IMR-90 (cell line): ENCODE measurements at regions not wholly inside any gene's neighbourhood (a gene's known extent, or its start where the extent isn't known, plus 50 kb on each side); places are given as distances from the start of the nearest gene placed in this dataset.

Experiments used
- ATAC-seq: fragments of 200-7000 bp; cut with Tn5 transposase; 2 replicates; pipeline ENCODE4 v1.9.1; 2020; ENCODE audit warnings: low read depth, mild to moderate bottlenecking, moderate library complexity
- BruUV-seq: library from RNA; stranded (reverse); fragments of 400-500 nt; replicated peaks from 2 replicates; lab custom pipeline; 2021; lab: Mats Ljungman, UMichigan
- CTCF ChIA-PET: fragments of 300-600 bp; formaldehyde crosslinking; extraction: SDS; loops from one replicate; lab custom pipeline; 2021; ENCODE audit warnings: antibody characterized with exemption; lab: Yijun Ruan, JAX
- POLR2A ChIA-PET: fragments of 300-600 bp; sonication (Branson Sonifier 250); formaldehyde crosslinking; loops from one replicate; lab custom pipeline; 2022; ENCODE audit warnings: antibody characterized with exemption; ENCODE audit not compliant: unreplicated experiment; lab: Charles Lee
- DNase-seq: peaks from one replicate; pipeline ENCODE4 v3.0.0; 2013
- H2AFZ ChIP-seq: replicated peaks from 2 replicates; pipeline ENCODE3; 2013; ENCODE audit warnings: low read length, mild to moderate bottlenecking; ENCODE audit not compliant: poor library complexity
- H2AK5ac ChIP-seq: 2 replicates; pipeline ENCODE4 v1.6.1; 2013; ENCODE audit warnings: low read depth, low read length, inconsistent platforms
- H2AK9ac ChIP-seq: replicated peaks from 2 replicates; pipeline ENCODE3; 2013; ENCODE audit warnings: mild to moderate bottlenecking, low read depth, low read length, moderate library complexity; ENCODE audit not compliant: poor library complexity
- H2BK120ac ChIP-seq: 2 replicates; pipeline ENCODE4 v1.6.1; 2013; ENCODE audit warnings: low read depth, low read length, inconsistent platforms
- H2BK15ac ChIP-seq: 3 replicates; pipeline ENCODE4 v1.6.1; 2013; ENCODE audit warnings: low read depth, low read length, inconsistent platforms
- H2BK20ac ChIP-seq: 2 replicates; pipeline ENCODE4 v1.6.1; 2013; ENCODE audit warnings: low read depth, mild to moderate bottlenecking, inconsistent platforms, low read length, moderate library complexity
- H2BK5ac ChIP-seq: 2 replicates; pipeline ENCODE4 v1.6.1; 2013; ENCODE audit warnings: mild to moderate bottlenecking, low read depth, low read length, inconsistent platforms; ENCODE audit not compliant: poor library complexity, severe bottlenecking
- H3K14ac ChIP-seq: replicated peaks from 2 replicates; pipeline ENCODE4 v1.6.1; 2013; ENCODE audit warnings: low read depth, low read length, inconsistent platforms
- H3K18ac ChIP-seq: 2 replicates; pipeline ENCODE4 v1.6.1; 2013; ENCODE audit warnings: low read depth, low read length, control low read depth
- H3K23ac ChIP-seq: 2 replicates; pipeline ENCODE4 v1.6.1; 2013; ENCODE audit warnings: low read depth, low read length, inconsistent platforms
- H3K27ac ChIP-seq: 2 replicates; pipeline ENCODE4 v1.5.1; 2013; ENCODE audit warnings: mild to moderate bottlenecking, control low read depth, low read length; ENCODE audit not compliant: insufficient read depth
- H3K27me3 ChIP-seq: 2 replicates; pipeline ENCODE4 v1.6.1; 2013; ENCODE audit warnings: low read length; ENCODE audit not compliant: control insufficient read depth, insufficient read depth
- H3K36me3 ChIP-seq: 2 replicates; pipeline ENCODE4 v1.6.1; 2013; ENCODE audit warnings: low read length, mixed read lengths; ENCODE audit not compliant: control insufficient read depth, insufficient read depth
- H3K4ac ChIP-seq: 2 replicates; pipeline ENCODE4 v1.6.1; 2013; ENCODE audit warnings: low read depth, low read length, inconsistent platforms
- H3K4me1 ChIP-seq: 2 replicates; pipeline ENCODE4 v1.6.1; 2013; ENCODE audit warnings: low read length, mixed read lengths; ENCODE audit not compliant: control insufficient read depth, insufficient read depth
- H3K4me2 ChIP-seq: 2 replicates; pipeline ENCODE4 v1.6.1; 2013; ENCODE audit warnings: low read depth, mild to moderate bottlenecking, control low read depth, low read length, moderate library complexity
- H3K4me3 ChIP-seq: 2 replicates; pipeline ENCODE4 v1.5.1; 2013; ENCODE audit warnings: low read depth, mild to moderate bottlenecking, control low read depth, low read length, moderate library complexity; ENCODE audit not compliant: insufficient read depth
- H3K56ac ChIP-seq: 2 replicates; pipeline ENCODE4 v1.6.1; 2013; ENCODE audit warnings: low read length, inconsistent platforms; ENCODE audit not compliant: insufficient read depth; ENCODE audit errors: extremely low read depth
- H3K79me1 ChIP-seq, 2 experiments: 2 replicates each; pipeline ENCODE4 v1.6.1; 2013; ENCODE audit warnings: low read length in 2 of 2, inconsistent platforms in 1 of 2, low read depth in 1 of 2
- H3K9ac ChIP-seq: 2 replicates; pipeline ENCODE4 v1.6.1; 2013; ENCODE audit warnings: low read depth, low read length, control low read depth
- H3K9me1 ChIP-seq: 2 replicates; pipeline ENCODE4 v1.6.1; 2013; ENCODE audit warnings: low read length, inconsistent platforms; ENCODE audit not compliant: insufficient read depth
- H3K9me3 ChIP-seq: 2 replicates; pipeline ENCODE4 v1.6.1; 2013; ENCODE audit warnings: low read length; ENCODE audit not compliant: control insufficient read depth, insufficient read depth
- H4K20me1 ChIP-seq: 2 replicates; pipeline ENCODE4 v1.6.1; 2013; ENCODE audit warnings: low read length, inconsistent platforms; ENCODE audit not compliant: insufficient read depth
- H4K5ac ChIP-seq: 2 replicates; pipeline ENCODE4 v1.6.1; 2013; ENCODE audit warnings: mild to moderate bottlenecking, low read depth, low read length, control low read depth
- H4K8ac ChIP-seq, 2 experiments: 2 replicates each; pipeline ENCODE4 v1.6.1; 2013; ENCODE audit warnings: low read depth in 2 of 2, low read length in 2 of 2, control low read depth in 1 of 2, inconsistent platforms in 1 of 2
- H4K91ac ChIP-seq: 2 replicates; pipeline ENCODE4 v1.6.1; 2013; ENCODE audit warnings: low read depth, low read length, inconsistent platforms; ENCODE audit not compliant: insufficient read depth
- BHLHE40 ChIP-seq: fragments of 150-350 bp; IDR thresholded peaks from 2 replicates; pipeline ENCODE4 v1.6.1; 2016; ENCODE audit warnings: mild to moderate bottlenecking, low read depth, low read length
- CEBPB ChIP-seq: IDR thresholded peaks from 2 replicates; pipeline ENCODE4 v1.6.1; 2012; ENCODE audit warnings: low read depth, low read length, improper control_type of control experiment
- CHD1 ChIP-seq: IDR thresholded peaks from 2 replicates; pipeline ENCODE4 v1.6.1; 2012; ENCODE audit warnings: low read depth, low read length, improper control_type of control experiment
- CTCF ChIP-seq: conservative IDR thresholded peaks from 2 replicates; pipeline ENCODE4 v1.5.1; 2012; ENCODE audit warnings: mild to moderate bottlenecking, low read depth, low read length, improper control_type of control experiment
- ELK1 ChIP-seq: fragments of 150-350 bp; IDR thresholded peaks from 2 replicates; pipeline ENCODE4 v1.6.1; 2016; ENCODE audit warnings: low read depth, mild to moderate bottlenecking, low read length, moderate library complexity, borderline replicate concordance
- FOS ChIP-seq: fragments of 150-350 bp; IDR thresholded peaks from 2 replicates; pipeline ENCODE4 v1.6.1; 2016; ENCODE audit warnings: low read depth, low read length
- MAFK ChIP-seq: IDR thresholded peaks from 2 replicates; pipeline ENCODE4 v1.6.1; 2012; ENCODE audit warnings: low read depth, low read length, improper control_type of control experiment
- MAZ ChIP-seq: IDR thresholded peaks from 2 replicates; pipeline ENCODE4 v1.6.1; 2012; ENCODE audit warnings: low read depth, mild to moderate bottlenecking, low read length, improper control_type of control experiment, moderate library complexity, borderline replicate concordance
- MXI1 ChIP-seq: IDR thresholded peaks from 2 replicates; pipeline ENCODE4 v1.6.1; 2012; ENCODE audit warnings: low read depth, mild to moderate bottlenecking, low read length, moderate library complexity, borderline replicate concordance
- NFE2L2 ChIP-seq: fragments of 150-350 bp; IDR thresholded peaks from 2 replicates; pipeline ENCODE4 v1.6.1; 2016; ENCODE audit warnings: low read depth, mild to moderate bottlenecking, low read length
- POLR2A ChIP-seq: IDR thresholded peaks from 2 replicates; pipeline ENCODE4 v1.6.1; 2012; ENCODE audit warnings: mild to moderate bottlenecking, low read depth, low read length
- RAD21 ChIP-seq: IDR thresholded peaks from 2 replicates; pipeline ENCODE4 v1.6.1; 2012; ENCODE audit warnings: low read length, improper control_type of control experiment
- RCOR1 ChIP-seq: IDR thresholded peaks from 2 replicates; pipeline ENCODE4 v1.6.1; 2012; ENCODE audit warnings: mild to moderate bottlenecking, low read length, improper control_type of control experiment; ENCODE audit not compliant: insufficient replicate concordance
- RFX5 ChIP-seq: IDR thresholded peaks from 2 replicates; pipeline ENCODE4 v1.8.0; 2012; ENCODE audit warnings: low read depth, mild to moderate bottlenecking, low read length, moderate library complexity
- SMC3 ChIP-seq: fragments of 150-350 bp; IDR thresholded peaks from 2 replicates; pipeline ENCODE4 v1.6.1; 2016; ENCODE audit warnings: low read depth, mild to moderate bottlenecking, antibody characterized with exemption, low read length, moderate library complexity
- USF2 ChIP-seq: fragments of 150-350 bp; IDR thresholded peaks from 2 replicates; pipeline ENCODE4 v1.6.1; 2017; ENCODE audit warnings: mild to moderate bottlenecking, antibody characterized with exemption, low read length, low read depth
- dilution Hi-C: fragments of 300-500 bp; cut with HindIII; formaldehyde crosslinking; loops from one replicate; pipeline ENCODE4 v1.14.3; 2018; ENCODE audit warnings: low sequenced_read_pairs; ENCODE audit not compliant: unreplicated experiment
- in situ Hi-C: fragments of 300-500 bp; cut with MboI; formaldehyde crosslinking; loops from 3 replicates; pipeline ENCODE4 v1.14.3; 2019; ENCODE audit warnings: low sequenced_read_pairs, inconsistent platforms, mixed read lengths
- intact Hi-C: fragments of 100-400 bp; cut with micrococcal nuclease; formaldehyde crosslinking; loops from 2 replicates; pipeline ENCODE4 v1.10.0; 2022

- no peak overlapping the region for H2AFZ ChIP-seq
- CTCF ChIA-PET: no interaction called here
- H2AK9ac ChIP-seq: no peak overlapping the region
- no peaks in the 10 kb centered on the region for H3K4me1 ChIP-seq
- no peak overlapping the region for H3K9ac ChIP-seq
- H3K79me1 ChIP-seq: no peaks in the 10 kb centered on the region
- no peaks in the 10 kb centered on the region for H3K9me1 ChIP-seq
- H3K18ac ChIP-seq: no peak overlapping the region
- TF ChIP-seq CHD1 (no peak), RFX5 (no peak), MAZ (no peak), BHLHE40 (no peak), CEBPB (no peak), POLR2A (no peak), MXI1 (no peak), SMC3 (no peak), RCOR1 (no peak), ELK1 (no peak), USF2 (no peak), FOS (no peak), MAFK (no peak), CTCF (no peak), NFE2L2 (no peak), RAD21 (no peak)
- H3K27ac ChIP-seq: no peak overlapping the region
- H4K91ac ChIP-seq: no peak overlapping the region
- H2BK5ac ChIP-seq: no peak overlapping the region
- no peak overlapping the region for H2BK15ac ChIP-seq
- POLR2A ChIA-PET: no interaction called here
- no peak overlapping the region for H3K56ac ChIP-seq
- no peak for ATAC-seq
- no peaks in the 10 kb centered on the region for H3K36me3 ChIP-seq
- dilution Hi-C loops (no loop called here), in situ Hi-C loops (no loop called here), intact Hi-C loops (no loop called here)
- DNase-seq: no peak
- no peak overlapping the region for H2BK120ac ChIP-seq
- H2AK5ac ChIP-seq: no peak overlapping the region
- no peaks in the 10 kb centered on the region for H3K9me3 ChIP-seq
- H4K8ac ChIP-seq: no peak overlapping the region
- H3K23ac ChIP-seq: no peak overlapping the region
- no TSS peak for BruUV-seq
- no peak overlapping the region for H3K14ac ChIP-seq
- no peak overlapping the region for H2BK20ac ChIP-seq
- no peak overlapping the region for H3K4me2 ChIP-seq
- no peak overlapping the region for H3K4ac ChIP-seq
- H3K4me3 ChIP-seq: no peak overlapping the region
- no peaks in the 10 kb centered on the region for H3K27me3 ChIP-seq
- H4K5ac ChIP-seq: no peak overlapping the region
- no peaks in the 10 kb centered on the region for H4K20me1 ChIP-seq
These were observed 278.7 kb downstream of the RCHY1 start for GRCh38 chr4:75235359-75235951.
